ENCODE measurements at regions not wholly inside any gene's neighbourhood (a gene's known extent, or its start where the extent isn't known, plus 50 kb on each side); places are given as distances from the start of the nearest gene placed in this dataset.
"Not testable (repeated sequence)": the region's sequence is repeated elsewhere in the genome, so short reads cannot be mapped to it uniquely, and the experiment has no call there.

DNA sequence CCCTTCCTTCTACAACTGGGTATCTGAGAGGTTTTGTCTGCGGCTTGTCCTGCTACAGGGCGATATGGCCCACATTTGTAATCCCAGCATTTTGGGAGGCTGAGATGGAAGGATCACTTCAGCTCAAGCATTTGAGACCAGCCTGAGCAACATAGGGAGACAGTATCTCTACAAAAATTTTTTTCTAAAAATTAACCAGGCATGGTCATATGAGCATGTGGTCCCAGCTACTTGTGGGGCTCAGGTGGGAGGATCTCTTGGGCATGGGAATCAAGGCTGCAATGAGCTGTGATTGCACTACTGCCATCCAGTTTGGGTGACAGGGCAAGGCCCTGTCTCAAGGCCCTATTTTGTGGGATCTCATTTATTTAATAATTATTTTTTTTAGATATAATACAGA lies 420.6 kb upstream of the PABPC4L start:
- Histone ChIP-seq H3K9ac (ENCODE audit: low read depth, low read length) (no peak overlapping the region), H3K9me3 (ENCODE audit: control insufficient read depth, insufficient read depth, low read length) (no peaks in the 10 kb centered on the region), H3K4me1 (ENCODE audit: insufficient read depth, low read length) (peaks cover 38% of the 10 kb centered on the region), H3K36me3 (ENCODE audit: insufficient read depth, low read length) (no peaks in the 10 kb centered on the region)

DNA sequence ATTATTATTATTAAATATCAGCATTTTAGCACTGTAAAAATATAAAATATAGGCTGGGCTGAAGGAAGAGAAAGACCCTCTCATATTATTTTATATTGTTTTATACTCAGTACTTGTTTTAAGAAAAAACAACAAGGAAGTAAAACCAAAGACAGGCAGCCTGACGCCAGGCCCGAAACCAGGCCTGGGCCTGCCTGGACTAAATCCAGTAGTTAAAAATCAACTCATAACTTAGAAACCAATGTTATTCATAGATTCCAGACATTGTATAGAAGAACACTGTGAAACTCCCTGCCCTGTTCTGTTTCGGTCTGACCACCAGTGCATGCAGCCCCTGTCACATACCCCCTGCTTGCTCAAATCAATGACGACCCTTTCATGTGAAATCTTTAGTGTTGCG lies 420.1 kb upstream of the PABPC4L start:
- H3K4me1 ChIP-seq (ENCODE audit: insufficient read depth, low read length), result peaks cover 36% of the 10 kb centered on the region
- H3K9me3 ChIP-seq (ENCODE audit: control insufficient read depth, insufficient read depth, low read length); H3K36me3 ChIP-seq (ENCODE audit: insufficient read depth, low read length); H3K9ac ChIP-seq (ENCODE audit: low read depth, low read length): not testable (repeated sequence)

DNA sequence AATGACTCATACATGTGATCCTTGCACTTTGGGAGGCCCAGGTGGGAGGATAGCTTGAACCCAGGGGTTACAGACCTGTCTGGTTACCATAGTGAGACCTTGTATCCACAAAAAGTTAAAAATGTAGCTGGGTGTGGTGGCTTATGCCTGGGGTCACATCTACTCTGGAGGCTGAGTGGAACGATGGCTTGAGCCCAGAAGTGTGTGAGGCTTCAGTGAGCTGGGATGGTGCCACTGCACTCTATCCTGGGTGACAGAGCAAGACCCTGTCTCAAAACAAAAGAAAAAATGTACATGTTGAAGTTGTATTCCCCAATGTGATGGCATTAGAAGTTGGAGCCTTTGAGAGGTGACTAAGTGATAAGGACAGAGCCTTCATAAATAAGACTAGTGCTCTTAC lies 409.4 kb upstream of the PABPC4L start:
- Histone ChIP-seq H3K36me3 (ENCODE audit: insufficient read depth, low read length) (no peaks in the 10 kb centered on the region), H3K9ac (ENCODE audit: low read depth, low read length) (no peak overlapping the region), H3K9me3 (ENCODE audit: control insufficient read depth, insufficient read depth, low read length) (peaks cover 7% of the 10 kb centered on the region; the same call in 1 of the 2 replicates), H3K4me1 (ENCODE audit: insufficient read depth, low read length) (no peaks in the 10 kb centered on the region)

- H3K9me3 ChIP-seq (ENCODE audit: control insufficient read depth, insufficient read depth, low read length), result peaks cover 7% of the 10 kb centered on the region; the same call in 1 of the 2 replicates
- H3K4me1 ChIP-seq (ENCODE audit: insufficient read depth, low read length), result no peaks in the 10 kb centered on the region
- no peaks in the 10 kb centered on the region for H3K36me3 ChIP-seq (ENCODE audit: insufficient read depth, low read length)
- no peak overlapping the region for H3K9ac ChIP-seq (ENCODE audit: low read depth, low read length)
Observed at GRCh38 chr4:134610172-134610571, 408.6 kb upstream of the PABPC4L start.

- Histone ChIP-seq H3K4me1 (ENCODE audit: insufficient read depth, low read length) (no peaks in the 10 kb centered on the region), H3K9me3 (ENCODE audit: control insufficient read depth, insufficient read depth, low read length) (no peaks in the 10 kb centered on the region), H3K36me3 (ENCODE audit: insufficient read depth, low read length) (no peaks in the 10 kb centered on the region), H3K9ac (ENCODE audit: low read depth, low read length) (no peak overlapping the region)
Observed at GRCh38 chr4:134601706-134602105, 400.1 kb upstream of the PABPC4L start.

GRCh38 chr4:134591326-134591725 lies 389.7 kb upstream of the PABPC4L start:
- H3K4me1 ChIP-seq (ENCODE audit: insufficient read depth, low read length), result no peaks in the 10 kb centered on the region

DNA sequence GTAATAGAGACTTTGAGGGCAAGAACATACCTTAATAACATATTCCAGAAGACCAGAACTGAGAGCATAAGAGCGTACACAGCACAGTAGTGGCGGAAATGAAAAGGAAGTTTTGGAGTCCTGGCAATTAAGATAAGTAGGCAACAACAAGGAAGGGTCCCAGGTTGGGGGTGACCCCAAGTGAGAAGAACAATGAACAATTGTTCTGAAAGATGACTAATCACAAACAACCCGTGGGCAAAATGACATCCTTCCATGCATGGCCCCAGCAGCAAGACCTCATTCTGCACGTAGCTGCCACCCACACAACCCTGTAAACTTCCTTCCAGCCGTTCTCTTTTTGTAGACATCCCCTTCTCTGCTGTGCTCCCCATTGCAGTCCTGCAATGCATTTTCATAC lies 384.4 kb upstream of the PABPC4L start:
- H3K36me3 ChIP-seq (ENCODE audit: insufficient read depth, low read length), result no peaks in the 10 kb centered on the region
- no peak overlapping the region for H3K9ac ChIP-seq (ENCODE audit: low read depth, low read length)
- H3K4me1 ChIP-seq (ENCODE audit: insufficient read depth, low read length), result peaks cover 3% of the 10 kb centered on the region; the same call in 1 of the 2 replicates
- no peaks in the 10 kb centered on the region for H3K9me3 ChIP-seq (ENCODE audit: control insufficient read depth, insufficient read depth, low read length)

More at GRCh38 chr4:134591326-134591725, 389.7 kb upstream of the PABPC4L start:
- Histone ChIP-seq H3K9me3 (ENCODE audit: control insufficient read depth, insufficient read depth, low read length) (no peaks in the 10 kb centered on the region), H3K9ac (ENCODE audit: low read depth, low read length) (no peak overlapping the region), H3K36me3 (ENCODE audit: insufficient read depth, low read length) (no peaks in the 10 kb centered on the region)

- H3K9ac ChIP-seq (ENCODE audit: low read depth, low read length), result no peak overlapping the region
- no peaks in the 10 kb centered on the region for H3K9me3 ChIP-seq (ENCODE audit: control insufficient read depth, insufficient read depth, low read length)
- no peaks in the 10 kb centered on the region for H3K36me3 ChIP-seq (ENCODE audit: insufficient read depth, low read length)
- no peaks in the 10 kb centered on the region for H3K4me1 ChIP-seq (ENCODE audit: insufficient read depth, low read length)
Observed at GRCh38 chr4:134567461-134567860, 365.9 kb upstream of the PABPC4L start.

- Histone ChIP-seq H3K36me3 (ENCODE audit: insufficient read depth, low read length) (no peaks in the 10 kb centered on the region), H3K9me3 (ENCODE audit: control insufficient read depth, insufficient read depth, low read length) (no peaks in the 10 kb centered on the region), H3K9ac (ENCODE audit: low read depth, low read length) (no peak overlapping the region), H3K4me1 (ENCODE audit: insufficient read depth, low read length) (peaks cover 2% of the 10 kb centered on the region; the same call in 1 of the 2 replicates)
Observed at GRCh38 chr4:134560728-134561127, 359.1 kb upstream of the PABPC4L start.

- 0 out of 2 replicates have a peak, but pooled peaks cover 3% of the 10 kb centered on the region for H3K9me3 ChIP-seq (ENCODE audit: control insufficient read depth, insufficient read depth, low read length)
- H3K36me3 ChIP-seq (ENCODE audit: insufficient read depth, low read length), result 0 out of 2 replicates have a peak, but pooled peaks cover 3% of the 10 kb centered on the region
- no peak overlapping the region for H3K9ac ChIP-seq (ENCODE audit: low read depth, low read length)
- H3K4me1 ChIP-seq (ENCODE audit: insufficient read depth, low read length), result peaks cover 14% of the 10 kb centered on the region; the same call in 1 of the 2 replicates
Observed at GRCh38 chr4:134552063-134552462, 350.5 kb upstream of the PABPC4L start.

- no peak overlapping the region for H3K9ac ChIP-seq (ENCODE audit: low read depth, low read length)
- 0 out of 2 replicates have a peak, but pooled peaks cover 3% of the 10 kb centered on the region for H3K9me3 ChIP-seq (ENCODE audit: control insufficient read depth, insufficient read depth, low read length)
- H3K4me1 ChIP-seq (ENCODE audit: insufficient read depth, low read length), result peaks cover 14% of the 10 kb centered on the region; the same call in 1 of the 2 replicates
- H3K36me3 ChIP-seq (ENCODE audit: insufficient read depth, low read length), result 0 out of 2 replicates have a peak, but pooled peaks cover 3% of the 10 kb centered on the region
Observed at GRCh38 chr4:134551348-134551747, 349.8 kb upstream of the PABPC4L start.

- H3K9ac ChIP-seq (ENCODE audit: low read depth, low read length), result no peak overlapping the region
- H3K36me3 ChIP-seq (ENCODE audit: insufficient read depth, low read length), result 0 out of 2 replicates have a peak, but pooled peaks cover 3% of the 10 kb centered on the region
- 0 out of 2 replicates have a peak, but pooled peaks cover 3% of the 10 kb centered on the region for H3K9me3 ChIP-seq (ENCODE audit: control insufficient read depth, insufficient read depth, low read length)
- peaks cover 14% of the 10 kb centered on the region; the same call in 1 of the 2 replicates for H3K4me1 ChIP-seq (ENCODE audit: insufficient read depth, low read length)
Observed at GRCh38 chr4:134548052-134548628, 346.6 kb upstream of the PABPC4L start.

DNA sequence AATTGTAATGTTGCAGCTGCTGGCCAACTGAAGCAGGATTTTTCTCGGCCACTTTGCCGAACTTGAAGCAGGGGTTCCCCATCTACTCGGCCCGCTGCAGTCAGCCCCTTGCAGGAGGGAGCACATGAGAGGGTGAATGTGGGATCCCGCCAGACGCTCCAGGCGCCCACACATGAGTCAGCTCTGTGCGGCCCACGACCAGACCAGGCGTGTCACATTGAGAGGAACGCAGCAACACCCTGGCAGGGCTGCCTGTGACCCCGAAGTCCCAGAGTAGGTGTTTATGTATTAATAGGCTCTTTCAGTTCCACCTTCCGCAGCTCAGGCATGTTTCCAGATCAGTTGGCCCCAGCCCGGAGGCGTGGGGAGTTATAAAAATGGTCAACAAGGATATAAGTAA lies 344.7 kb upstream of the PABPC4L start:
- no peaks in the 10 kb centered on the region; the same call in 1 of the 2 replicates for H3K4me1 ChIP-seq (ENCODE audit: insufficient read depth, low read length)

DNA sequence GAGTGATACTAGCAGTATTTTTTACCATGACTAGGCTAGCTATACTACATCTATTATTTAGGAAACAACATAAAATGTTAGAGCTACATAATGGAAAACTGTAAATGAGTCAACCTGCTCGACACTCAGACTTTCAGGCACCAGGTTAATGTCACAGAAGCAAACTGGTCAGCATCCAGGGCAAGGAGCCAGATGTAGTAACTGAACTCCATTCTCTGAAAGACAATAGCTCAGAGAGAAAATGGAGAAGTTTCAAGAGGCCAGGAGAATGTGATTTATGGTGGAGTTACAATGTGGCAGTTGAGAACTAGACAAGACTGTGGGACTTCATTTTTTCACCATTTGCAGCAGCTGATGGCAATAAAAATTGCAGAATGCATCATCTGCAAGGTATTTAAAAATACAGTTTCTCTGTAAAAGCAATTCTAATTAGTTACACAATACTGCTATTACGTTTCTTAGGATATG lies 342.7 kb upstream of the PABPC4L start:
- H3K36me3 ChIP-seq (ENCODE audit: insufficient read depth, low read length), result no peaks in the 10 kb centered on the region
- H3K9ac ChIP-seq (ENCODE audit: low read depth, low read length), result no peak overlapping the region
- H3K9me3 ChIP-seq (ENCODE audit: control insufficient read depth, insufficient read depth, low read length), result 0 out of 2 replicates have a peak, but pooled peaks cover 2% of the 10 kb centered on the region
- H3K4me1 ChIP-seq (ENCODE audit: insufficient read depth, low read length), result no peaks in the 10 kb centered on the region

More for the DNA sequence above, 344.7 kb upstream of the PABPC4L start:
- Histone ChIP-seq H3K9me3 (ENCODE audit: control insufficient read depth, insufficient read depth, low read length) (0 out of 2 replicates have a peak, but pooled peaks cover 3% of the 10 kb centered on the region), H3K9ac (ENCODE audit: low read depth, low read length) (no peak overlapping the region), H3K36me3 (ENCODE audit: insufficient read depth, low read length) (0 out of 2 replicates have a peak, but pooled peaks cover 3% of the 10 kb centered on the region)

DNA sequence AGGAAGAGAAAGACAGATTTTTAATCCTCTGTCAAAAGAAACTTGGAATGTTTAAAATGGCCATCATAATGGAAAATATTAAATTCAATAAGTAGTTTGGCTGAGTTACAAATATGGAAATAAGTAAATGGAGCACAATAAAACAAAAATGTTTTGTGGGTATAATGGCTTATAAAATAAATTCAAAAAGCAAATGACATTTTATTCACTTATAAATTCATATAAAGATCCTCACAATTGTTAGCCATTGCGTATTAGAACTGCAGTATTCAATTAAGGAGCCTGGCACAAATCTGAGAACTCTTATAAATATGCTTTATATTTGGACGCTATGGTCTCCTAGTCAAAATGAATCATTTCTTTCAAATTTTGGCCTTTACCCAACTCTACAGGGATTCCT lies 339.0 kb upstream of the PABPC4L start:
- Histone ChIP-seq H3K9ac (ENCODE audit: low read depth, low read length) (no peak overlapping the region), H3K9me3 (ENCODE audit: control insufficient read depth, insufficient read depth, low read length) (no peaks in the 10 kb centered on the region), H3K4me1 (ENCODE audit: insufficient read depth, low read length) (no peaks in the 10 kb centered on the region), H3K36me3 (ENCODE audit: insufficient read depth, low read length) (no peaks in the 10 kb centered on the region)
